Fibroblast of lung (primary cell): ENCODE measurements at regions not wholly inside any gene's neighbourhood (a gene's known extent, or its start where the extent isn't known, plus 50 kb on each side); places are given as distances from the start of the nearest gene placed in this dataset.

Experiments used
- DNase-seq, 2 donors: peaks; one replicate each; pipeline versions ENCODE4 v3.0.0 to v3.0.0-alpha.2; 2010; ENCODE audit warnings: low read depth in 2 of 2
- H2AFZ ChIP-seq: 2 replicates; pipeline ENCODE4 v1.5.1; 2012; ENCODE audit warnings: low read length, control low read depth, inconsistent platforms
- H3K27ac ChIP-seq: 2 replicates; pipeline ENCODE4 v1.5.1; 2011; ENCODE audit warnings: low read length, control low read depth; ENCODE audit not compliant: insufficient read depth
- H3K27me3 ChIP-seq: 2 replicates; pipeline ENCODE4 v1.5.1; 2011; ENCODE audit warnings: mild to moderate bottlenecking, low read length; ENCODE audit not compliant: control insufficient read depth, insufficient read depth
- H3K36me3 ChIP-seq: 2 replicates; pipeline ENCODE4 v1.5.1; 2011; ENCODE audit warnings: low read length; ENCODE audit not compliant: control insufficient read depth, insufficient read depth
- H3K4me1 ChIP-seq: 2 replicates; pipeline ENCODE4 v1.5.1; 2011; ENCODE audit warnings: low read length; ENCODE audit not compliant: control insufficient read depth, insufficient read depth; ENCODE audit errors: extremely low read depth
- H3K4me2 ChIP-seq: 2 replicates; pipeline ENCODE4 v1.5.1; 2011; ENCODE audit warnings: low read length, control low read depth; ENCODE audit not compliant: insufficient read depth; ENCODE audit errors: extremely low read depth
- H3K4me3 ChIP-seq, 4 experiments: fragments of 200-600 bp in 1 of 4; sonication (generic) in 1 of 4; replicated peaks in 1 of 4; 2 replicates each; pipeline ENCODE4 v1.5.1; 2011 to 2016; ENCODE audit warnings: low read length in 4 of 4, low read depth in 3 of 4, mild to moderate bottlenecking in 3 of 4, control low read depth in 2 of 4, inconsistent platforms in 1 of 4, mixed read lengths in 1 of 4; ENCODE audit not compliant: insufficient read depth in 1 of 4; ENCODE audit errors: control extremely low read depth in 1 of 4
- H3K79me2 ChIP-seq: 2 replicates; pipeline ENCODE4 v1.5.1; 2012; ENCODE audit warnings: mild to moderate bottlenecking, low read length, inconsistent platforms; ENCODE audit not compliant: control insufficient read depth, insufficient read depth
- H3K9ac ChIP-seq: 2 replicates; pipeline ENCODE4 v1.5.1; 2011; ENCODE audit warnings: mild to moderate bottlenecking, low read length, control low read depth; ENCODE audit not compliant: insufficient read depth
- H3K9me3 ChIP-seq: 2 replicates; pipeline ENCODE4 v1.5.1; 2012; ENCODE audit warnings: low read depth, low read length; ENCODE audit not compliant: control insufficient read depth, insufficient read depth
- H4K20me1 ChIP-seq: 2 replicates; pipeline ENCODE4 v1.5.1; 2011; ENCODE audit warnings: low read length; ENCODE audit not compliant: control insufficient read depth, insufficient read depth; ENCODE audit errors: extremely low read depth
- CTCF ChIP-seq, 2 donors: IDR thresholded peaks in 1 of 2; conservative IDR thresholded peaks in 1 of 2; 1 replicate in 1 of 2; 2 replicates in 1 of 2; pipeline ENCODE4 v1.5.1; 2011 to 2012; ENCODE audit warnings: low read length in 2 of 2, control low read depth in 1 of 2, inconsistent platforms in 1 of 2, low read depth in 1 of 2, mild to moderate bottlenecking in 1 of 2
- EZH2 ChIP-seq: IDR thresholded peaks from 2 replicates; pipeline ENCODE4 v1.5.1; 2012; ENCODE audit warnings: low read length, control low read depth, mild to moderate bottlenecking; ENCODE audit errors: missing control alignments

GRCh38 chr12:98146487-98146886 is 368.9 kb upstream of the TMPO start:
- Histone ChIP-seq H3K4me3 (no peak overlapping the region), H2AFZ (no peak overlapping the region), H3K9me3 (no peaks in the 10 kb centered on the region), H3K9ac (no peak overlapping the region), H4K20me1 (no peaks in the 10 kb centered on the region), H3K4me1 (no peaks in the 10 kb centered on the region), H3K36me3 (no peaks in the 10 kb centered on the region), H3K27ac (no peak overlapping the region), H3K79me2 (no peaks in the 10 kb centered on the region), H3K27me3 (no peaks in the 10 kb centered on the region), H3K4me2 (no peak overlapping the region)
- TF ChIP-seq EZH2 (no peak), CTCF (conservative IDR thresholded peaks at IDR 0.05 in 1 of 2, IDR thresholded peaks at IDR 0.05 in 1 of 2; ENCODE audit: low read depth in 1 of 2, low read length in 2 of 2) (no peak)
- no peak for DNase-seq

GRCh38 chr12:98149270-98149669 is 366.1 kb upstream of the TMPO start:
- no peak for DNase-seq
- H3K9me3 ChIP-seq = no peaks in the 10 kb centered on the region
- TF ChIP-seq EZH2 (no peak), CTCF (conservative IDR thresholded peaks at IDR 0.05 in 1 of 2, IDR thresholded peaks at IDR 0.05 in 1 of 2; ENCODE audit: low read depth in 1 of 2, low read length in 2 of 2) (no peak)

GRCh38 chr12:98149691-98150210 is 365.6 kb upstream of the TMPO start:
- Histone ChIP-seq H3K27ac (no peak overlapping the region), H3K27me3 (no peaks in the 10 kb centered on the region), H3K79me2 (no peaks in the 10 kb centered on the region), H3K4me1 (no peaks in the 10 kb centered on the region), H3K9me3 (no peaks in the 10 kb centered on the region), H2AFZ (no peak overlapping the region), H3K9ac (no peak overlapping the region), H3K4me3 (no peak overlapping the region), H4K20me1 (no peaks in the 10 kb centered on the region), H3K36me3 (no peaks in the 10 kb centered on the region), H3K4me2 (no peak overlapping the region)
- DNase-seq = no peak
- TF ChIP-seq CTCF (conservative IDR thresholded peaks at IDR 0.05 in 1 of 2, IDR thresholded peaks at IDR 0.05 in 1 of 2; ENCODE audit: low read depth in 1 of 2, low read length in 2 of 2) = no peak
- no peak for TF ChIP-seq EZH2

More at GRCh38 chr12:98149270-98149669, 366.1 kb upstream of the TMPO start:
- Histone ChIP-seq H3K9ac (no peak overlapping the region), H3K36me3 (no peaks in the 10 kb centered on the region), H3K27me3 (no peaks in the 10 kb centered on the region), H3K4me1 (no peaks in the 10 kb centered on the region), H2AFZ (no peak overlapping the region), H3K27ac (no peak overlapping the region), H3K4me3 (no peak overlapping the region), H3K4me2 (no peak overlapping the region), H4K20me1 (no peaks in the 10 kb centered on the region), H3K79me2 (no peaks in the 10 kb centered on the region)
